H1 (cell line): ENCODE measurements at regions not wholly inside any gene's neighbourhood (a gene's known extent, or its start where the extent isn't known, plus 50 kb on each side); places are given as distances from the start of the nearest gene placed in this dataset.

Experiments used
- CTCF ChIA-PET: fragments of 300-600 bp; sonication (Branson Sonifier 250); formaldehyde crosslinking; loops from one replicate; lab custom pipeline; 2021; ENCODE audit not compliant: partially characterized antibody; lab: Charles Lee
- POLR2A ChIA-PET: fragments of 300-600 bp; sonication (Branson Sonifier 250); formaldehyde crosslinking; loops from one replicate; lab custom pipeline; 2021; ENCODE audit warnings: inconsistent platforms; ENCODE audit not compliant: partially characterized antibody; lab: Charles Lee
- DNase-seq, 2 experiments: peaks; one replicate each; pipeline versions ENCODE4 v3.0.0 to v3.0.0-alpha.2; 2010 to 2022; ENCODE audit warnings: low spot score in 2 of 2, low read depth in 1 of 2, mixed read lengths in 1 of 2
- FAIRE-seq: peaks from 2 replicates; lab custom pipeline; 2011; peaks lifted over from hg19 to GRCh38; lab: Jason Lieb, UNC
- H2AFZ ChIP-seq: 2 replicates; pipeline ENCODE4 v1.8.1; 2012; ENCODE audit warnings: low read length, inconsistent platforms
- H2AK5ac ChIP-seq: 2 replicates; pipeline ENCODE4 v1.6.1; 2013; ENCODE audit warnings: low read depth, low read length
- H2BK120ac ChIP-seq: replicated peaks from 2 replicates; pipeline ENCODE3; 2013; ENCODE audit warnings: low read depth, low read length, inconsistent platforms
- H2BK12ac ChIP-seq: 2 replicates; pipeline ENCODE4 v1.6.1; 2013; ENCODE audit warnings: low read depth, low read length
- H2BK15ac ChIP-seq: 2 replicates; pipeline ENCODE4 v1.6.1; 2013; ENCODE audit warnings: low read length
- H2BK20ac ChIP-seq: 2 replicates; pipeline ENCODE4 v1.6.1; 2013; ENCODE audit warnings: low read length
- H2BK5ac ChIP-seq: 2 replicates; pipeline ENCODE4 v1.6.1; 2013; ENCODE audit warnings: low read depth, low read length
- H3K14ac ChIP-seq: 2 replicates; pipeline ENCODE4 v1.6.1; 2013; ENCODE audit warnings: inconsistent platforms; ENCODE audit not compliant: insufficient read length
- H3K18ac ChIP-seq: 2 replicates; pipeline ENCODE4 v1.6.1; 2013; ENCODE audit warnings: low read length; ENCODE audit errors: extremely low read depth
- H3K23ac ChIP-seq: 2 replicates; pipeline ENCODE4 v1.6.1; 2013; ENCODE audit warnings: inconsistent platforms; ENCODE audit not compliant: insufficient read length
- H3K23me2 ChIP-seq: 2 replicates; pipeline ENCODE4 v1.6.1; 2013; ENCODE audit warnings: low read depth, low read length
- H3K27ac ChIP-seq: 2 replicates; pipeline ENCODE4 v1.6.1; 2011; ENCODE audit warnings: low read depth, low read length, inconsistent platforms
- H3K27me3 ChIP-seq, 4 experiments: replicated peaks in 1 of 4; 1 replicate in 1 of 4; 2 replicates in 3 of 4; pipeline versions ENCODE4 v1.6.1 to v1.8.1; 2011 to 2013; ENCODE audit warnings: low read length in 3 of 4, mild to moderate bottlenecking in 3 of 4, inconsistent platforms in 2 of 4, mixed read lengths in 2 of 4, moderate library complexity in 1 of 4; ENCODE audit not compliant: control insufficient read depth in 3 of 4, insufficient read depth in 3 of 4; ENCODE audit errors: extremely low read depth in 1 of 4
- H3K36me3 ChIP-seq, 4 experiments: 2 replicates each; pipeline versions ENCODE4 v1.6.1 to v1.8.1; 2011 to 2013; ENCODE audit warnings: mild to moderate bottlenecking in 4 of 4, low read length in 3 of 4, moderate library complexity in 2 of 4, control low read depth in 1 of 4, inconsistent platforms in 1 of 4; ENCODE audit not compliant: insufficient read depth in 4 of 4, control insufficient read depth in 2 of 4
- H3K4ac ChIP-seq: replicated peaks from 2 replicates; pipeline ENCODE3; 2013; ENCODE audit warnings: low read length, low read depth, mixed read lengths, inconsistent platforms; ENCODE audit not compliant: insufficient read length
- H3K4me1 ChIP-seq, 4 experiments: replicated peaks in 1 of 4; 1 replicate in 1 of 4; 2 replicates in 3 of 4; pipeline versions ENCODE4 v1.6.1 to v1.8.1; 2011 to 2013; ENCODE audit warnings: low read length in 3 of 4, inconsistent platforms in 2 of 4, mixed read lengths in 1 of 4; ENCODE audit not compliant: insufficient read depth in 4 of 4, control insufficient read depth in 3 of 4
- H3K4me2 ChIP-seq, 2 experiments: 2 replicates each; pipeline versions ENCODE4 v1.6.1 to v1.8.1; 2011 to 2013; ENCODE audit warnings: low read depth in 2 of 2, low read length in 2 of 2, control low read depth in 1 of 2, inconsistent platforms in 1 of 2, mild to moderate bottlenecking in 1 of 2; ENCODE audit not compliant: insufficient read depth in 1 of 2
- H3K4me3 ChIP-seq, 4 experiments: fragments of 200-600, 300-600 bp in 1 of 4; sonication (generic), shearing (Covaris generic), sonication (Bioruptor Twin) in 1 of 4; 2 replicates each; pipeline versions ENCODE4 v1.5.1 to v1.8.1; 2011 to 2016; ENCODE audit warnings: low read length in 4 of 4, low read depth in 3 of 4, control low read depth in 2 of 4, inconsistent platforms in 2 of 4, mild to moderate bottlenecking in 2 of 4, mixed read lengths in 1 of 4, moderate library complexity in 1 of 4; ENCODE audit not compliant: insufficient read depth in 2 of 4; ENCODE audit errors: extremely low read depth in 1 of 4
- H3K56ac ChIP-seq: replicated peaks from 2 replicates; pipeline ENCODE3; 2013; ENCODE audit warnings: low read depth, mild to moderate bottlenecking, mixed read lengths, low read length, inconsistent platforms; ENCODE audit not compliant: insufficient read length
- H3K79me1 ChIP-seq: 2 replicates; pipeline ENCODE4 v1.6.1; 2013; ENCODE audit warnings: low read depth, low read length, control low read depth
- H3K79me2 ChIP-seq, 2 experiments: 2 replicates each; pipeline versions ENCODE4 v1.6.1 to v1.8.1; 2012 to 2013; ENCODE audit warnings: low read length in 2 of 2, mild to moderate bottlenecking in 2 of 2, inconsistent platforms in 1 of 2; ENCODE audit not compliant: insufficient read depth in 2 of 2, control insufficient read depth in 1 of 2
- H3K9ac ChIP-seq, 4 experiments: replicated peaks in 1 of 4; 1 replicate in 1 of 4; 2 replicates in 3 of 4; pipeline versions ENCODE4 v1.6.1 to v1.8.1; 2011 to 2013; ENCODE audit warnings: low read depth in 3 of 4, low read length in 3 of 4, control low read depth in 2 of 4, mild to moderate bottlenecking in 2 of 4, moderate library complexity in 2 of 4, inconsistent platforms in 1 of 4; ENCODE audit errors: extremely low read depth in 1 of 4
- H3K9me3 ChIP-seq, 2 experiments: 2 replicates each; pipeline versions ENCODE4 v1.6.1 to v1.8.1; 2012 to 2013; ENCODE audit warnings: mild to moderate bottlenecking in 2 of 2, moderate library complexity in 2 of 2, control low read depth in 1 of 2, inconsistent platforms in 1 of 2, low read depth in 1 of 2, low read length in 1 of 2, mixed read lengths in 1 of 2; ENCODE audit not compliant: insufficient read depth in 2 of 2
- H4K20me1 ChIP-seq, 2 experiments: replicated peaks in 1 of 2; 2 replicates each; pipeline versions ENCODE3 to v1.8.1; 2011 to 2013; ENCODE audit warnings: inconsistent platforms in 2 of 2, low read length in 2 of 2, mild to moderate bottlenecking in 1 of 2; ENCODE audit not compliant: insufficient read depth in 2 of 2, control insufficient read depth in 1 of 2
- H4K5ac ChIP-seq: 2 replicates; pipeline ENCODE4 v1.6.1; 2013; ENCODE audit warnings: low read length, low read depth, mixed read lengths, inconsistent platforms; ENCODE audit not compliant: insufficient read length
- H4K8ac ChIP-seq: 2 replicates; pipeline ENCODE4 v1.8.0; 2013; ENCODE audit warnings: mild to moderate bottlenecking, moderate library complexity, low read length, inconsistent platforms; ENCODE audit not compliant: insufficient read depth; ENCODE audit errors: extremely low read depth
- H4K91ac ChIP-seq: replicated peaks from 2 replicates; pipeline ENCODE3; 2013; ENCODE audit warnings: low read length, mixed read lengths, inconsistent platforms; ENCODE audit not compliant: insufficient read length
- BCL11A ChIP-seq, 2 experiments: IDR thresholded peaks; one replicate each; pipeline ENCODE4 v1.6.1; 2011; ENCODE audit warnings: low read depth in 2 of 2, low read length in 2 of 2, mild to moderate bottlenecking in 2 of 2
- CHD1 ChIP-seq: IDR thresholded peaks from 2 replicates; pipeline ENCODE4 v1.6.1; 2012; ENCODE audit warnings: low read depth, low read length, improper control_type of control experiment
- EP300 ChIP-seq, 2 experiments: IDR thresholded peaks; 1 replicate in 1 of 2; 2 replicates in 1 of 2; pipeline ENCODE4 v1.6.1; 2011 to 2012; ENCODE audit warnings: low read depth in 2 of 2, low read length in 2 of 2, mild to moderate bottlenecking in 2 of 2, borderline replicate concordance in 1 of 2, inconsistent platforms in 1 of 2, moderate library complexity in 1 of 2
- HDAC2 ChIP-seq, 2 experiments: fragments of 300-600 bp in 1 of 2; sonication (generic) in 1 of 2; IDR thresholded peaks; 2 replicates each; pipeline ENCODE4 v1.6.1; 2011 to 2012; ENCODE audit warnings: low read depth in 2 of 2, low read length in 2 of 2, mild to moderate bottlenecking in 2 of 2, moderate library complexity in 2 of 2, borderline replicate concordance in 1 of 2, inconsistent platforms in 1 of 2
- JUND ChIP-seq: IDR thresholded peaks from 2 replicates; pipeline ENCODE4 v1.6.1; 2011; ENCODE audit warnings: mild to moderate bottlenecking, improper control_type of control experiment, low read length
- KDM1A ChIP-seq: fragments of 200-600, 300-600 bp; sonication (generic); IDR thresholded peaks from 2 replicates; pipeline ENCODE4 v1.7.1; 2016; ENCODE audit warnings: mild to moderate bottlenecking, low read length, borderline replicate concordance
- KDM5A ChIP-seq: fragments of 200-600 bp; IDR thresholded peaks from 2 replicates; pipeline ENCODE4 v1.7.1; 2012; ENCODE audit warnings: mild to moderate bottlenecking, low read length, inconsistent platforms, mixed read lengths
- MAFK ChIP-seq: IDR thresholded peaks from 2 replicates; pipeline ENCODE4 v1.6.1; 2012; ENCODE audit warnings: low read depth, mild to moderate bottlenecking, improper control_type of control experiment, low read length
- NRF1 ChIP-seq: IDR thresholded peaks from 2 replicates; pipeline ENCODE4 v1.6.1; 2011; ENCODE audit warnings: mild to moderate bottlenecking, low read depth, low read length, improper control_type of control experiment
- POLR2A ChIP-seq, 2 experiments: IDR thresholded peaks; 1 replicate in 1 of 2; 2 replicates in 1 of 2; pipeline ENCODE4 v1.6.1; 2011; ENCODE audit warnings: low read depth in 2 of 2, low read length in 2 of 2, mild to moderate bottlenecking in 2 of 2; ENCODE audit errors: control extremely low read depth in 1 of 2
- POLR2AphosphoS5 ChIP-seq: IDR thresholded peaks from 2 replicates; pipeline ENCODE4 v1.6.1; 2011; ENCODE audit warnings: low read depth, low read length
- POU5F1 ChIP-seq: IDR thresholded peaks from 2 replicates; pipeline ENCODE4 v1.6.1; 2011; ENCODE audit warnings: low read depth, mild to moderate bottlenecking, low read length, moderate library complexity
- RBBP5 ChIP-seq: IDR thresholded peaks from 2 replicates; pipeline ENCODE4 v1.7.1; 2012; ENCODE audit warnings: low read depth, mild to moderate bottlenecking, inconsistent platforms, low read length, moderate library complexity, borderline replicate concordance
- SIX5 ChIP-seq: IDR thresholded peaks from 2 replicates; pipeline ENCODE4 v1.6.1; 2011; ENCODE audit warnings: mild to moderate bottlenecking, low read depth, low read length
- SP1 ChIP-seq: IDR thresholded peaks from 2 replicates; pipeline ENCODE4 v1.6.1; 2011; ENCODE audit warnings: low read depth, low read length
- SUZ12 ChIP-seq: fragments of 200-600 bp; sonication (generic); IDR thresholded peaks from 2 replicates; pipeline ENCODE4 v1.6.1; 2012; ENCODE audit warnings: mild to moderate bottlenecking, inconsistent platforms, low read length, moderate library complexity, mixed read lengths
- TEAD4 ChIP-seq: IDR thresholded peaks from 2 replicates; pipeline ENCODE4 v1.6.1; 2012; ENCODE audit warnings: low read depth, low read length, inconsistent platforms, mixed read lengths
- WGBS, 2 experiments: shearing (Covaris generic) in 1 of 2; methylation state at CpG; one replicate each; pipeline versions ENCODE4 v1.1.6 to v1.1.7; 2013 to 2015; ENCODE audit warnings: low lambda C conversion rate in 2 of 2, mixed read lengths in 2 of 2, inconsistent platforms in 1 of 2, low coverage in 1 of 2, missing lambda C conversion rate in 1 of 2; ENCODE audit not compliant: insufficient replicate concordance in 2 of 2, insufficient coverage in 1 of 2, insufficient read length in 1 of 2; ENCODE audit errors: extremely low coverage in 1 of 2, missing lambda C conversion rate in 1 of 2; 5-methylcytosine and 5-hydroxymethylcytosine counted together

GRCh38 chr5:164000241-164000640 lies 494.8 kb downstream of the MAT2B start:
- no peaks in the 10 kb centered on the region for H3K9me3 ChIP-seq
- DNase-seq (no peak), FAIRE-seq (no peak)
- no peak overlapping the region for H2AFZ ChIP-seq
- no peak overlapping the region for H3K18ac ChIP-seq
- no peak overlapping the region for H3K14ac ChIP-seq
- CTCF ChIA-PET, result no interaction called here
- H3K27me3 ChIP-seq, result no peaks in the 10 kb centered on the region
- H3K4ac ChIP-seq, result no peak overlapping the region
- H3K36me3 ChIP-seq, result no peaks in the 10 kb centered on the region
- H2BK120ac ChIP-seq, result no peak overlapping the region
- no peaks in the 10 kb centered on the region for H3K79me2 ChIP-seq
- WGBS, 2 experiments, result 80% methylated on average over 3 of the region's 3 CpGs; no CpG with 5 or more reads in 1 of the 2 experiments
- no peaks in the 10 kb centered on the region for H4K20me1 ChIP-seq
- H4K91ac ChIP-seq, result no peak overlapping the region
- TF ChIP-seq SIX5 (no peak), BCL11A (IDR thresholded peaks at IDR 0.05; ENCODE audit: low read depth in 2 of 2, low read length in 2 of 2) (no peak), NRF1 (no peak), TEAD4 (no peak), JUND (no peak), SP1 (no peak), HDAC2 (IDR thresholded peaks at IDR 0.05; ENCODE audit: borderline replicate concordance in 1 of 2, low read depth in 2 of 2, low read length in 2 of 2) (no peak), POLR2AphosphoS5 (no peak), EP300 (IDR thresholded peaks at IDR 0.05; ENCODE audit: borderline replicate concordance in 1 of 2, low read depth in 2 of 2, low read length in 2 of 2) (no peak), SUZ12 (no peak), CHD1 (no peak), POU5F1 (no peak), MAFK (no peak), KDM1A (no peak), KDM5A (no peak), RBBP5 (no peak), POLR2A (IDR thresholded peaks at IDR 0.05; ENCODE audit: control extremely low read depth in 1 of 2, low read depth in 2 of 2, low read length in 2 of 2) (no peak)
- H4K5ac ChIP-seq, result no peak overlapping the region
- H3K4me1 ChIP-seq, result no peaks in the 10 kb centered on the region
- no peak overlapping the region for H2BK15ac ChIP-seq
- H3K56ac ChIP-seq, result no peak overlapping the region
- no peak overlapping the region for H3K4me3 ChIP-seq
- H3K79me1 ChIP-seq, result no peaks in the 10 kb centered on the region
- no peak overlapping the region for H2BK12ac ChIP-seq
- no peak overlapping the region for H3K27ac ChIP-seq
- H3K23me2 ChIP-seq, result no peaks in the 10 kb centered on the region; the same call in 1 of the 2 replicates
- POLR2A ChIA-PET, result no interaction called here
- no peak overlapping the region for H3K9ac ChIP-seq
- H2BK20ac ChIP-seq, result no peak overlapping the region
- H4K8ac ChIP-seq, result no peak overlapping the region
- no peak overlapping the region for H3K23ac ChIP-seq
- H3K4me2 ChIP-seq, result no peak overlapping the region
- no peak overlapping the region for H2AK5ac ChIP-seq
- H2BK5ac ChIP-seq, result no peak overlapping the region
